Gastroesophageal sphincter (tissue), 3 donors: ENCODE measurements at regions not wholly inside any gene's neighbourhood (a gene's known extent, or its start where the extent isn't known, plus 50 kb on each side); places are given as distances from the start of the nearest gene placed in this dataset.

ENCODE experiments used
- EP300 ChIP-seq: sonication (generic); formaldehyde crosslinking; IDR thresholded peaks from one replicate; pipeline ENCODE4 v1.6.1; 2017; ENCODE audit warnings: antibody characterized with exemption, mild to moderate bottlenecking
- POLR2A ChIP-seq, 2 donors: fragments of 450-650 bp; IDR thresholded peaks; one replicate each; pipeline ENCODE4 v1.6.1; 2017; ENCODE audit warnings: antibody characterized with exemption in 2 of 2, mild to moderate bottlenecking in 2 of 2, moderate library complexity in 1 of 2
- TF ChIP-seq, protein P1 (sequence below), 4 experiments: fragments of 200-600 bp in 2 of 4; fragments of 450-650 bp in 2 of 4; sonication (generic) in 1 of 4; IDR thresholded peaks; one replicate each; pipeline ENCODE4 v1.5.1; 2017 to 2019; ENCODE audit warnings: antibody characterized with exemption in 4 of 4, mild to moderate bottlenecking in 2 of 4, moderate library complexity in 2 of 4

DNA sequence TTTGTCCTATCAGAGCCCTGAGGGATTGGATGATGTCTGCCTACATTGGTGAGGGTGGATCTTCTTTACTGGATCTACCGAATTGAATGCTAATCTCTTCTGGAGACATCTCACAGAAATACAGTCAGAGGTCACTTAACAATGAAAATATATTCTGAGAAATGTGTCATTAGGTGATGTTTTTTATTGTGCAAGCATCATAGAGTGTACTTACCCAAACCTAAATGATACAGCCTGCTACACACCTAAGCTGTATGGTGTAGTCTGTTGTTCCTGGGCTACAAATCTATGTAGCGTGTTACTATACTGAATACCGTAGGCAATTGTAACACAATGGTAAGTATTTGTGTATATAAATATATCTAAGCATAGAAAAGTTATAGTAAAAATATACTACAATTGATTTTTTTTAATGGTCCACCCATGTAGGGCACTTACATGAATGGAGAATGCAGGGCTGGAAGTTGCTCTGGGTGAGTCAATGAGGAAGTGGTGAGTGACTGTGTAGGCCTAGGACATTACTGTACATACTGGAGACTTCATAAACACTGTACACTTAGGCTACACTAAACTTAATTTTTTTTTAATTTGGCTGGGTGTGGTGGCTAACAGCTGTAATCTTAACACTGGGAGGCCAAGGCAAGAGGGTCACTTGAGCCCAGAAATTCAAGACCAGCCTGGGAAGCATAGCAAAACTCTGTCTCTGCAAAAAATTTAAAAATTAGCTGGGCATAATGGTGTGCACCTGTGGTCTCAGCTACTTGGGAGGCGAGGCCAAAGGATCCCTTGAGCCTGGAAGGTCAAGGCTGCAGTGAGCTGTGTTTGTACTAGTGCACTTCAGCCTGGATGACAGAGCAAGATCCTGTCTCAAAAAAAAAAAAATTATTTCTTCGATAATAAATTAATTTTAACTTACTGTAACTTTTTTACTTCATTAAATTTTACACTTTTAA, 226.3 kb upstream of the UBE2E3 start:
- TF ChIP-seq, protein P1, sequence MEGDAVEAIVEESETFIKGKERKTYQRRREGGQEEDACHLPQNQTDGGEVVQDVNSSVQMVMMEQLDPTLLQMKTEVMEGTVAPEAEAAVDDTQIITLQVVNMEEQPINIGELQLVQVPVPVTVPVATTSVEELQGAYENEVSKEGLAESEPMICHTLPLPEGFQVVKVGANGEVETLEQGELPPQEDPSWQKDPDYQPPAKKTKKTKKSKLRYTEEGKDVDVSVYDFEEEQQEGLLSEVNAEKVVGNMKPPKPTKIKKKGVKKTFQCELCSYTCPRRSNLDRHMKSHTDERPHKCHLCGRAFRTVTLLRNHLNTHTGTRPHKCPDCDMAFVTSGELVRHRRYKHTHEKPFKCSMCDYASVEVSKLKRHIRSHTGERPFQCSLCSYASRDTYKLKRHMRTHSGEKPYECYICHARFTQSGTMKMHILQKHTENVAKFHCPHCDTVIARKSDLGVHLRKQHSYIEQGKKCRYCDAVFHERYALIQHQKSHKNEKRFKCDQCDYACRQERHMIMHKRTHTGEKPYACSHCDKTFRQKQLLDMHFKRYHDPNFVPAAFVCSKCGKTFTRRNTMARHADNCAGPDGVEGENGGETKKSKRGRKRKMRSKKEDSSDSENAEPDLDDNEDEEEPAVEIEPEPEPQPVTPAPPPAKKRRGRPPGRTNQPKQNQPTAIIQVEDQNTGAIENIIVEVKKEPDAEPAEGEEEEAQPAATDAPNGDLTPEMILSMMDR (IDR thresholded peaks at IDR 0.05) = no peak
- TF ChIP-seq POLR2A (IDR thresholded peaks at IDR 0.05) (no peak), EP300 (no peak)
